CD4-positive, alpha-beta T cell treated with Interferon alpha-2 for 1 hour (primary cell): ENCODE measurements at regions not wholly inside any gene's neighbourhood (a gene's known extent, or its start where the extent isn't known, plus 50 kb on each side); places are given as distances from the start of the nearest gene placed in this dataset.

ENCODE experiments used
- DNase-seq, 2 donors: peaks; one replicate each; pipeline ENCODE4 v3.0.0-alpha.2; 2020 to 2022

DNA sequence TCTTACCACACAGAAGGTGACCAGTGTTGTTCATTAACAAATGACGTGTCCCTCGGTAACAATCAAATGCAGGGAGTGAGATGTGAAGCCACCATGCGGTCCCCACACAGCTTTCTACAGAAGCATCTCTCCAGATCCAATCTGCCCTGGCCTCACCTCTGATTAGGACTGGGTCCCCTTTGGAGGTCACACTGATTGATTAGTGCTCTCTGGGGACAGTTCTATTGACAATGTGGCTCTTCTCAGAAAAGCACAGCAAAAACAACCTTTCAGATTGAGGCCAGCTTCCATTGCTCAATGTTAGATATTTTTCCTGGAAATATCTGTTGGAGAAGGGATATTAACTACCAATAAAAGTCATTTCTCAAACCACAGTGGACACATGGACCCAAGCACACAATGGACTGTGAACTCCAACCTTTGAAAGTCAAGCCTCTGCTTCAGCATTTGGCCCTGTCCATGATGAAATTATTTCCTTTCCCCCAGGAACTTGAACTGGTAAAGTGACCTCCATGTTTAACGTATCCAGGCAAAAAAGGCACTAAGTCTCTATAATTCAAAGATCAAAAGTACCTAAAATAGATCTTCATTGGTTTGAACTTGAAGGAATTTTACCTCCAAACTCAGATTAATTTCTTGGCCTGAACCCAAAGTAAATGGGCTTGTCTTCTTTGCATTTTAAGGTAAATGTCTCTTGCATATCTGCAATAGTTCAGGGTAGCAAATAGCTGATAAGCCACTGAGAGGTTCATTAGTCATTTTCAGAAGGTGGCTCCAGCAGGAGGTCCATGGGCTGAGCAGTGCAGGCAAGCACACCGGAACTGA lies 118.5 kb downstream of the FOXA2 start:
- DNase-seq, result no peak

DNA sequence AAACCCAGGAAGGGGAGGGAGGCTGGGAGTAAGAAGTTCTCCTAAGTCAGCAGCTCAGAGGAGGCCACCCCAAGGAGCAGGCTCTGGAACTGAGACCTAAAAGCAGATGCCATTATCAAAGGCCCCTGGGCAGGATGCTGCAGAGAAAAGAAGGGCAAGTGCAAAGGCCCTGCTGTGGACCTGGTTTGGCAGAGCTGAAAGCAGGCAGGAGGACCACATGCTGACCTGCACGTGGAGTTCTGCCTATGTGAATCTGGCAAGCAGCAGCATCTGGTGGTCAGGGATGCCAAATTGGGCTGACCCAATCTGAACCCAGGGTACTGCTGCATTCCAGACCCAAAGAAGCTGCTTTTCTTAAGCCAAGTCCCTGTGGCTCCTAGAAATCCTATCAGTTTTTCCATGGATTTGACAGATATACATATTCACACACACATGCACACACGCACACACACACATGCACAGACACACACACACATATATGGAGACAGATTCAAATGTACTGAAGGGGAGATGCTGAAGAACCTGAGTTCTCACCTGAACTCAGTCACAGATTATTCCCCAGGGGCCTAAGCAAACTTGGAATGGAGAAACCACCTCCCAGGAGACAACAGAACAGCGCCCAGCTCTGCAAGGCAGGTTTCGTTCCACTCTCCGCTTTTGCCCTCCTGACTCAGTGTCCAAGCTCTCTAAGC lies 119.9 kb downstream of the FOXA2 start:
- no peak for DNase-seq

DNA sequence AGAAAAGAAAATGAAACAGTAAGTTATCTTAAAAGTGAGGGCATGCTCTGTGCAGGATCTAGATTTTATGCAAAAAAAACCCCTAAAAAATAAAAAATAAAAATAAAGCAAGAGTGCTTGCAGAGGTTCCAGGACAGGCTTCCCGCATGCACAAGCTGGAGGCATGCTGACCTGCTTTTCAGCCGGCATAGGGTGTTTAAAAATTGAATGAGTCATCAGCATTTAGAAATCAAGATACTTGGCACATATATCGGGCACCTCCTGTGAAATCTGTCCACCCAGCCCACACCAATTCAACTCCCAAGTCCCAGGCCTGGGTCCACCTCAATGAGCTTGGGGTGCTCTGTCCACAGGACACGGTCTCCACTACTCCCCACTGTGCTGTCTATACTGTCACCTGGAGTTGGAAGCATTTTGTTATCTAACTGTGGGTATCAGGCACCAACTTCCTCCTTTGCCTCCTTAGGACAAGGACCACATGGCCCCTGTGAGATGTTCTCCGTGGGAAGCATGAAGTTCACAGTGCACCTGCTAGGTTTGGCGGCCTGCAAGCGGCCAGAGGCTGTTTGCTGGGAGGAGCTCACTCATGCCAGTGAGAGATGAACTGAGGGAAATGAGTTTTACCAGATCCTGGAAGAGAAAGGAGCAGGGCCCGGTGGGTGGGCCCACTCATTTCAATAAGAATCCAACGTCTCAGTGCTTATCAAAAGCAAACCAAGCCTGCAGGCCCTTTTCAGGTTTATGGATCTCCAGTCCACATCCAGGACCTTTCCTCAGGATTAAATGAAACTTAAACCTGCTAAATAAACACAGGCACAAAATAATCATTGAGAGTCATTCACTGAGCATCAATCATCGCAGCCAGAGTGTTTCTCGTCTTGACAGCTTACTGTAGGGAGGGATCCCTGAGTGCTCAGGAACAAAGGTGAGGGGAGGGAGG lies 121.1 kb downstream of the FOXA2 start:
- DNase-seq, result no peak

- DNase-seq, result no peak
Measured at GRCh38 chr20:22460803-22461202, 123.6 kb downstream of the FOXA2 start.

- DNase-seq, result no peak
Measured at GRCh38 chr20:22460231-22460630, 124.1 kb downstream of the FOXA2 start.

DNA sequence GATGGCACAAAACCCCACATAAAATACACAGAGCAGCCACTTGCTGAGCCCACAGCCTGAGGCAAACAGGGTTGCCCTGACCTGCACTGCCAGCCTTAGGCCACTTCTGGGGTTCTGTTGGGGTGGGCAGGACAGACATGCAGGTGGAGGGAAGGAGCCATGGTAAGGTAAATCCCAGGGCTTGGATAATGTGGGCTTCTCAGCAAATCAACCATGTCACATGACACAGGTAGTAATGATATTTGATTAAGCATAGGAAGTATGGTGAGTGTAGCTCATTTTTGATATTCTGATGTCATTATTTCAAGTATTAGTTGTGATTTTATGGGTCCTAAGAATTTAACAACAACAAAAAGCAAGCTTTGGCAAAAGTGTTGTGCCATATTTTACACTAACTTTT lies 124.6 kb downstream of the FOXA2 start:
- no peak for DNase-seq

GRCh38 chr20:22456109-22456508 lies 128.3 kb downstream of the FOXA2 start:
- no peak for DNase-seq

- DNase-seq, result no peak
Measured at GRCh38 chr20:22455259-22455658, 129.1 kb downstream of the FOXA2 start.

- no peak for DNase-seq
Measured at GRCh38 chr20:22453244-22454080, 130.9 kb downstream of the FOXA2 start.

DNA sequence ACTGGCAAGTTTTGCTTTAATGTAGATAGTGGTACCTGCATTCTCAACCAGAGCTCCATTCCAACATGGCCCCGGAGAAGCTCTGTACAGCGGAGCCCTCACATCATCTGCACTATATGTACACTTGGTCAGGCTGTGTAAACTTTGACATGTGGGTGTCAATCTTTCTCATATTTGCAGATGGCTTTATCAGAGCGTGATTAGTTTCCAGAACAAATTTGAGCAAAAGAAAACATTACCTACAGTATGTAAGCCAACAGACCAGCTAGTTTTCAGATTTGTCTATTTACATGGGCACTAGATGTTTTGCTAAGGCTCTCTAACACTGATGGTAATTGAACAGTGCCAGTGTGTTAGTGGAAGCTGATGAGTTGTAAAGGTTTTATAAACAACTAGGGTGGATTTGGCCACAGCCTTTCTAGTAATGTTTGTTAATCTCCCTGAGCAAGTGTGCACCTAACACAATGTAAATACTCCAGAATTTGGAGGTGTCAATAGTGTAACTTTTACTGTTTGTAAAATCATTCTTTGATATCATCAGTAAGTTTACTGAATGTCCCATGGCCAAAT lies 131.8 kb downstream of the FOXA2 start:
- no peak for DNase-seq

- no peak for DNase-seq
Measured at GRCh38 chr20:22450537-22450936, 133.8 kb downstream of the FOXA2 start.

- no peak for DNase-seq
Measured at GRCh38 chr20:22449188-22449973, 135.0 kb downstream of the FOXA2 start.

DNA sequence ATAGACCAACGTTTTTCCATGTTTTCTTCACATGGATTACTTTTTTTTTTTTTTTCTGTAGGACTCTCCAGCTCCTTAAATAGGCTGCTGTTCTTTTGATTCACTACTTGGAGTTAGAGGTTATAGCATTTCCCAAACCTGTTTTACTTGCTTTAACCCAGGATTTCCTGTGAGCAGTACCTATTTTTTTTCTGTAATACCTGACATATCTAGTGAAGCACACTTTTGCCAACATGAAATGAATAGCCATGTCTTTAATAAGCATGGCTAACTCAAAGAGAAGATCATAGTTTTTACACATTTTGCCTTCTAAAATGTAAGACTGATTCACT lies 137.0 kb downstream of the FOXA2 start:
- no peak for DNase-seq

DNA sequence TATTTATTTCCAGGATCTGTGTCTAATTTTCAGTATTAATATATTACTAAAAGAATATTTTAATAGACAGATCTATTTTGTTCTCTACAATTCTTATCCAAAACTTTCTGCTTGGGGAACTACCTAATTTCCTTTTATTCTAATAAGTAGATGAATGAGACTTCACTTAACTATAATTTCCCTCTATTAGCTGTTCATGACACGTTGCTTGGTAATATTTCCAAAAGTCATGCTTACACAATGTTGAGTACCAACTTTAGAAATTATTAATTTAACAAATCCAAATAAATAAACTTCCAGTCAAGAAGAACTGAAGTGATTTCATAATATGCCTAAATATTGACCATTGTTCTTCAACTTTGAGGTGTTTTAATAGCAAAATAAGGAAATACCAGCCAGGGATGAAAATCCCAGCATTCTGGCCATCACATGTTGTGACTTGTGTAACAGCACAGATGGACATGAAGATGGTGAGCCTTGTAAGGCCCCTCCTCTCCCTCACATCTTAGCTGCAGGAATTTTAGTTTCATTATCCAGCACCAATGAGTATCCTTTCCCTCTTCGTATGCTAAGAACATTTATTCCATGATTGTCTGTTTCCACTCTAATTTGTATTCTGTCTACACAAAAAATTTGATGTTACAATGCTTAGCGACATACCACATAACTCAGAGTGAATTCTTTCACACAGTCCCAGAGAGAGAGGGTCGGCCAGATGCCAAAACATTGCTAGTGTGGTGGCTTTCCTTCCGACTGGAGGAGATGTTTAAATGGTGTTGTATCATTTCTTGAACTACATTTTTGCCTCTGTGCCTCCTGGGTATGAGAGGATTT lies 137.5 kb downstream of the FOXA2 start:
- no peak for DNase-seq

- no peak for DNase-seq
Measured at GRCh38 chr20:22442318-22442717, 142.1 kb downstream of the FOXA2 start.

- no peak for DNase-seq
Measured at GRCh38 chr20:22438926-22439325, 145.4 kb downstream of the FOXA2 start.

- no peak for DNase-seq
Measured at GRCh38 chr20:22438346-22438745, 146.0 kb downstream of the FOXA2 start.

DNA sequence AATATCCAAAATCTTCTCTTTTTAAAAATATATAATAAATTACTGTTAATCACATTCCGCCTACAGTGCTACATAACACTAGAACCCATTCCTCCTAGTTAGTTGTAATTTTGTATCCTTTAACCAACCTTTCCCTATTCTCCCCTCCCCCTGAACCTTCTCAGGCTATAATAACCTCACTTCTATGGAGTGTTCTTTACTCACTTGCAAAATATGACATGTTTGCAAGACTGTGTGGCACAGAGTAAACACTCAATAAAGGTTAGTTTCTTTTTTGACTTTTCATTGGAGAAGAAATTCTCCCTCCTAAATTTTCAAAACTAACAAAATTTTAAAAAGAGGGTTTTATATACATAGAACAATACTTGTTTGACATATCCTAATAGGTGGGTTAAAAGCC lies 147.0 kb downstream of the FOXA2 start:
- DNase-seq, result no peak

DNA sequence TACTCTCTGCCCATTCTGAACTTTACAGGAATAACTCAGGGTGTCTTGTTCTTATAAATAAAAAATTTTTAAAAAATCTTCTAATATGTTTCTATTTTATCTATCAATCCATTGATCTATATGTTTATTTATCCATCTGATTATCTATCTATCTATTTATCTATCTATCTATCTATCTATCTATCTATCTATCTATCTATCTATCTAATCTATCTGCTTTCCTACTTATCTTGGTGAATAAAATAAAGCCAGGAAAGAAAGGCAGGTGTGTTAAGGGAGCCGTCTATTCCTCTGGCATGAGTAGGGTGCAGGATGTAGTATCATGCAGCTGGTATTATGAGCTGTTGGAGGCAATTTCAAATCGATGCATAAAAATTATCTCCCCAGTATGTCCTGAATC lies 153.0 kb downstream of the FOXA2 start:
- DNase-seq, result no peak

- DNase-seq, result no peak
Measured at GRCh38 chr20:22430746-22431168, 153.6 kb downstream of the FOXA2 start.
